Islet of Langerhans (tissue), 1 donor: ENCODE measurements at regions not wholly inside any gene's neighbourhood (a gene's known extent, or its start where the extent isn't known, plus 50 kb on each side); places are given as distances from the start of the nearest gene placed in this dataset.

Experiments
- FAIRE-seq: peaks from one replicate; lab custom pipeline; 2011; peaks lifted over from hg19 to GRCh38; lab: Jason Lieb, UNC

DNA sequence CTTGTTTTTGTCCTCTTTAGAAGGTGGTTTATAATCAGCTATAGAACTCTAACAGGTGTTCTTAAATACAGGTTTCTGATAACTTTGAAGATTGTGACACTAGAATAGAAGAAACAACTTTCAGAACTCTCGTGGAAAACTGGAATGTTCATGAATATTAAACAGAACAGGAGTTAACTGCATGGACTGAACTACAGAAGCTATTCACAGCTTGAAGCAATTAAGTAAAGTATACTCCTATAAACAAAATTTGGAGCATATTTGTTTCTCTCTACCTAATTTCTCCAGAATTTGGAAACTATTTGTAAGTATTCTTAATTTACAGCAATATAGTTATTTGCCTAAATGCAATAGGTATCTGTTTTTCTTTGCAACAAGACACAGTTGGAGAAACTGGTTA, 824.8 kb downstream of the ADGRL2 start:
- FAIRE-seq: no peak

DNA sequence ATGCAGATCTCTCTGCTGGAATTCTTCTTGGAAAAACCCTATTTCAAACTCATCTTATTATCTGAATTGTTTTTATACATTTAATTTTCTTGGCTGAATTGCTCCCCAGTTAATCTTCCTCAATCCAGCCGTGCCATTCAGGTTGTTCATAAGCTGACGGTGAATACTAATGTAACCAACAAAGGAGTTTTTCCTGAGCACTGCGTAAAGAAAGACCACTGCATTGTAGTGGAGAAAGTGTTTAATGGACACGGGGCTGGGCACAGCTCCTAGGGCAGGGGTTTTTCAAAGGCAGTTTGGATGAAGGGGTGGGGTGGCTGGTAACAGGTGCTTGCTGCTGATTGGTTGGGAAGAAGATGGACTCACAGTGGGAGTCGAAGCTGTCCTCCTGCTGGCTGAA, 820.3 kb downstream of the ADGRL2 start:
- no peak for FAIRE-seq

DNA sequence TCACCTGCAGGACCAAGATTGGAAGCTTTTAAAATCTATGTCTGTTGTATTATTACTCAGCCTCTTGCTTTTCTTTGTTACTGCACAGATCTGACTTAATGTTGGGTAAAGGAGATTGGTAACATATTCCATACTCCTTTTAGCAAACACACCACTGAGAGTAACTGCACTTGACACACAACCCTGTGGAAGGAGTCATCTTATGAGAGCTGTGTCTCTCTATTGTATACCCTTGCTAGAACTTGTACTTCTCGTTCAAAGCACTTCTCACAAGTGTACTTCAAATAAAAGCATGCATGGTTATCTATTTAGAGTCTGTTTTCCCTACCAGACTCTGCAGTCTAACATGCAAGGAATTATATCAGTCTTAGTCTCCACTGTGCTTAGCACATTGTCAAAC, 813.4 kb downstream of the ADGRL2 start:
- FAIRE-seq: no peak

DNA sequence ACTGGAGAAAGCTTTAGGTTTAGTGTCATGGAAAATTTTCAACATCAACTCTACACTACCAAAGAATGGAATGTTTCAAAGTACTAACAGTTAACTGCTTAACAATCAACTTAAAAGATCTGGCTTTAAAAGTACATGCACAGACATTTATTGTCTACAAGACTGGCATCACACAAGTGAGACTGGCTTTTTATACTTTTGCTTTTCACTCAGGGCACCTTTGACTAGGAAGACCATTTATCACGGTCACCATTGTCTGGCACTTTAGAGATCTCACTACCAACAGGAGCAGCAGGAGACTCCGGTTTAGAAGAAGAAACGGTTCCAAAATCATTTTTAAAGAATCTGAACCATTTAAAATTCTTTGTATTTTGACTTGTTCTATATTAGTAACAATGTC, 812.3 kb downstream of the ADGRL2 start:
- no peak for FAIRE-seq

DNA sequence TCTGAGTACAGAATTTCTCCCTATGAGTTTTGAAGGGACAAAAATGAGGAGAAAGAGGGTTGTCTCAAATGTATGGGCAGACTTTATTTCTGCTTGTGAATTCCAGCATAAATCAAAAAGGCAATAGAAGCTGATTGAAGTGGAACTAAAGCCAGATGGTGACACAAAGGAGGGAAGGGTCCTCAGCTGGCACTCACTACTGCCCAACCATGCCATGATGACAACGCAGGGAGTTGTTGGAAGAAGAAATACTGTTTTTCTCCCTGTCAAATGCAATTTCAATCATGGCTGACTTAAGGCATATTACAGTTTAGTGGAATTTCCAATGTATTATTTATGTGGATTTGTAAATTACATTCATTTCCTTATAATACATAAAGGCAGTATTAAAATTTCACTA, 805.8 kb downstream of the ADGRL2 start:
- FAIRE-seq: no peak

DNA sequence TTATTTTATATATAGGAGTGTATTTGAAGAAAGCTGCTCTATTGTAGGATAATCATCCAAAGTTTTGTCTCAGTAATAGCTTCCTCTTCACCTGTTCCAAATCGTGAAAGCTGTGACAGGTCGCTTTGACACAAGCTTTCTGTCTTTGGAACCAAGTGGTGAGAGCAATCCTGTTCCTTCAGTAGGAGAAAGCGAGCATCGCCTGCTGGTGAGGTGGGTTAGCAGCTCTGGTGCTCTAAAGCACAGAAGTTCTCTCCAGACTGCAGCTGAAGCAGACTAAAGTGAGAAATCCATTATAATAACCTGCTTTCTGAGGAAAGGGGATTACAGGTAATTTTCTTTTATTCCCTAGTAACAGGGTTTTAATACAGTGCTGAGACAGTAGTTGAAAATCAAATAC, 803.8 kb downstream of the ADGRL2 start:
- FAIRE-seq: no peak

DNA sequence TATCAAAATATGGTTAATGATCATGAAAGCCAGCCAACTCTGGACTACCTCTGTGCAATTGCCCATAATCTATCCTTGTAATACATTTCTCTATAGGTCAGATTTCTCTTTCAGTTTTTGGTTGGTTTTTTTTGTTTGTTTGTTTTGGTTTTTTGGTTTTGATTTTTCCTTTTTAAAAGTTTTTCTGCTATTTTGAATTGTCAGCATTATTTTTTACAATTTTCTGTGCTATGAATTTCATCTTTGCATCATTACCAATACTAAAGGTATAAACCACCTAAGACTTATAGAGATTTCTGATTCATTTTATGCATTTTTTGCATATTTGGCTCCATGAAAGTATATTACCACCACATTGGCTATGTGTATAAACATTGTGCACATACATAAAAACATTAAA, 799.6 kb downstream of the ADGRL2 start:
- FAIRE-seq: peak; percentile 13

DNA sequence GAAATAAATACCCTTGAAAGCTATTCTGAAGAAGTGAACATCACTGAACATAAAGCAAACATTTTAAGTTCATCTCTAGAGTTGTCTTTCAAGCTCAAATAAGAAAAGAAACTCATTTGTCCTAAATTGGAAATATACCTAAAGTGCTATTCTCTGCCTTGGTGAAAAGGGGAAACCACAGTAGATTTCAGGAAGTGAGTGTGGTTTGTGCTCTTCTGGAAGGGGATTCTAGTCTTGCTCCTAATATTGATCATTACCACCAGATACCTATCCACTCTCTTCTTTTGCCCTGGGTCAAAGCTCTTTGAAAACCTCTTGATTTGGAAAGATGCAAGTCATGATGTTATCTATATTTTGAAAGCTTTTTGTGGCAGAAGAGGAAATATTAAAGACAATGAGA, 798.1 kb downstream of the ADGRL2 start:
- no peak for FAIRE-seq

DNA sequence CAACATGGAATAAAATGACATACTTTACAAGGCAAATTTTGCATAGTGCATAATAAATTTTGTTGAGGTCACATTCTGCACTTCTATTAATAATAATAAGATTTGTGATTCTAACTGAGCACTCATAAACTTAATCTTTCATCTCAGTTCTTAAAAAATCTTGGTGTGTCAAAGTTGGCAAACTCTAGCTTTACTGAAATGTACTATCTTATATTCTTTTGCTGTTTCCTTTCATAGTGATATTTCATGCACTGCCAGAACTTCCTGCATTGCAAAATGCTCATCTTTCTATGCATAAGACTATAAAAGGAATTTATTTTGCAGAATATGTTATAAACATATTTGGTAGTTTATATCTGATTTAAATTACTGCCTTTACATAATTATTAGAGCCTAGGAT, 797.6 kb downstream of the ADGRL2 start:
- no peak for FAIRE-seq

DNA sequence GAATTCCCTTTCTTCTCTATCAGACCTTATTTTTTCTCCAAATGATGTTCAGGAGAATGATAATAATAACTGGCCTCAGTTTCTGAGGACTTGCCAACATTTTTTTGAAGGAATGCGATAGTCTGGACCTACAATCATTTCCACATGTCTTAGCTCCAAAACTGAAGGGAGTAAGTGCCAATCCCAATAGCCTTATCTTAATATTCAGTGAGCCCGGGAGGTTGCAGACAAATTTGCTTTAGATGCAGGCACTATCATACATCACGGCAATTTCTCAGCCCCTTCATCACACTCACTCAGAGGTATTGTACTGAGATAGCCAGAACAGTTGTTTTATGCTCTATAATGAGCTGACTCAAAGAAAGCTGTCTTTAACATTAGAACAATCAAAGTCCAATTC, 796.9 kb downstream of the ADGRL2 start:
- no peak for FAIRE-seq

DNA sequence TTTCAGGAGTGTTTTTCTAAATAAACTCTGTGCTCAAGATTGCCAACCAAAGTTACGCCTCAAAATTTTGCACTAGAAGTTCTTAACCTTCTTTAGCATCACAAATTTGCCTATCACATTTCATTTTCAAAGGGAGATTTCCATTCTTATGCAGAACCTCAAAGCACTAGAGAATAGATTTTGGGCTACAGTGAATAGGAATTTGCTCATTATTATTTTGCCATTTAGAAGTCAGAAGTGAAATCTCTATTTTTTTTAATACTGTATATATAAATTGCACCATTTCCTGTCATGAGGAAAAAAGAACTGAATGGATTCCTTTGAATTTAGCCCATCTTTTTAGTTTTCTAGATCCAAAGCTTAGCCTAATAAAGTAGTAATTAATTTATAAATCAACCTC, 796.4 kb downstream of the ADGRL2 start:
- no peak for FAIRE-seq

DNA sequence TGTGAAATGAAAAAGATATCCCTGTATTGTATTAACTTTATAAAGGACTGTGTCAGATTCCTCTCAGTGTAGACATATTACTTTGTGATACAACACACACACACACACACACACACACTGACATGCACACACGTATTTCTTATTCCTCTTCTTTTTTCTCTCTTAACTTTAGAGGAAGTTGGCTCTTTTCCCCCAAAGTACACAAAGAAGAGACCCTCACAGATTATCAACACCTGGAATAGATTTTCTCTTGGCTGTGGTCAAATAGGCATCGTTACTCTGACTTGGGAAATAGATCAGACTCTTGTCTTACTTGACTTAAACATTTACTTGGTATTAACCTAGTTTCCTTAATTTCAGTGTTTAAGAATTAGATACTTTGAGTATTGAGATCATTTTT, 792.8 kb downstream of the ADGRL2 start:
- no peak for FAIRE-seq

DNA sequence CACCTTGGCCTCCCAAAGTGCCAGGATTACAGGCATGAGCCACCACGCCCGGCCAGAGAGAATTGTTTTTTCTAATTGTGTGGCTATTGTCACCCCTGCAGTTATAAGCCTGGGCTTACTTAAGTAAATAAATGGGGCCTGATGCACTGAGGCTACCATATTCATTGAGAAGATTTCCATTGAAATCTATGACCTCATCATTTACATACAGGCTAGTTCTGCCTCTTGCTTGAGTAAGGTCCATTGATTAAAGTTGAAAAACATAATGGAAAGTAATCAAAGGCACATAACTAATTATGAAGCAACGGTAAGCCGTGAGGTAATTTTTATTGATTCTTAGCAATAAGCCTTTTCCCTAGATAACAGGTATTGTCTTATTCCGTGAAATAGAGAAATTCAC, 788.9 kb downstream of the ADGRL2 start:
- FAIRE-seq: no peak

DNA sequence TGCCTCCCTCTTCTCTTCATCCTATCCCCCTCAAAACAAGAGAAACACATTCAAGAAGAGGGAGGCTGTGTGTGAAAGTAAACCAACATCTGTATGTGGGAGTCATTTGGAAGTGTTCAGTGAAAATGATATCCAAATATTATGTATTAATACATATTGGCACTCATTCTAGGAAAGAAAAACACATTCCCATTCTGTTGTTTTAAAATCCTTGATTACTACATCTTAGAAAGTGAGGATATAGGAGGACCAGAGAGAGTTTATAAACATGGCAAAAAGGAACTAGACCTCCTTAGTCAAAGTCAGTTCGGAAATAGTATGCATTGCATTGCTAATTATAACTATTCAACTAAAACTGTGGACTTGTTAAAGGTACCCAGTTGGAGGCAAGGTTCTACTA, 786.6 kb downstream of the ADGRL2 start:
- no peak for FAIRE-seq

DNA sequence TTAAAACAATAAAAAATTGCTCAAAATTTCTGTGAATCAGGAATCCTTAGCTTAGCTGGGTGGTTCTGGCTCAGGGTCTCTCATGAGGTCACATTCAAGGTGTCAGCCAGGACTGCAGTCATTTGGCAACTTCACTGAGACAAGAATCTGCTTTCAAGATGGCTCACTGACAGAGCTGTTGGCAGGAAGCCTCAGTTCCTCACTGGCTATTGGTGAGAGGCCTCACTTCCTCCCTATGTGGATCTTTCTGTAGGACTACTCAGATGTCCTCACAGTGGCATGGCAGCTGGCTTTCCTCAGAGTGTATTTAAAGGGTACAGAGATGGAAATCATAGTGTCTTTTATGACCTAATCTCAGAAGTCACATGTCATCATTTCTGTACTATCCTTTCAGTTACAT, 785.7 kb downstream of the ADGRL2 start:
- no peak for FAIRE-seq

DNA sequence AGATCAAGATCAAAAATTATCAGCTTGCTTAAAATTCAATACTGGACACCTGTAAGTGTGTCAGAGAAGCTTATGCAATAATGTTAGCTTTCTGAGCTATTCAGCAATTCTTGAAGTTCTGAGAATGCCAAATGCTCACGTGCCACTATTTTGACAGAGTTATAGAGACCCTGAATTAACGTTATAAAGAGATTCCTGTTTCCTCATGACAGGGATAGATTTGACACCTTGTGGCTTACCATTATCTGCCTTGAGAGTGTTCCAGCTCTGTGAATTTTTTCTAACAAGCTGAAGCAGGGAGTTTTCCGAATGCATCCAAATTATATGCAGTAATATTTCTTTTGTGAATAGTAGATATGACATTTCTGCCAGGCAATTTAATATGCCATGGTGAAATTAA, 781.6 kb downstream of the ADGRL2 start:
- FAIRE-seq: no peak

DNA sequence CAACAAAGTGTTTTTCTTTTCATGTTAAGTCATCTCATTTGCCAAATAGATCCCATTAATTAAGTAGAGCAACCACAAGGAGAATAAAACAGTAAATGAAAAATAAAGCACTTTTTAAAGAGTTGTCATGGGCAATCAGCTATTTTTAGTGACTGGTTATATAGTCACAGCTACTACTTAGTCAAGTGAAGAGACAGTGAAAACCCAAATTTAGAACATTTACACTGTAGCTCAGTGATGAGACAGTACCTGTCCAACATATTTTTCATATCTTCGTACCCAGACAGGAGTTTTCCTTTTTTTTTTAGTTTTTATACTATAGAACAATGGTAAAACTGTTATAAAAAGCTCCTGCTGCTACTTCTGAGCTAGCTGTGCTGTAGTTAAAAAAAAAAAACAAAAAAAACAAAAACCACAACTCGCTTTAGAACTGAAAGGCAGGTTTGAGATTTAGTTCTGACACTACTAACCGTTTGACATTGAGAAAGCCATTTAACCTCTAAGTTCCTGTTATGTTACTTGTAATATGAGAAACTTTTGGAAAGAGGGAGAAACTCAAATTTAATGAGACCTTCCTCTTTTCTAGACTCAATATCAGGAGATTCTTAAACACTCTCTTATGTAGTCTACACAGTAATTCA, 777.5 kb downstream of the ADGRL2 start:
- no peak for FAIRE-seq

DNA sequence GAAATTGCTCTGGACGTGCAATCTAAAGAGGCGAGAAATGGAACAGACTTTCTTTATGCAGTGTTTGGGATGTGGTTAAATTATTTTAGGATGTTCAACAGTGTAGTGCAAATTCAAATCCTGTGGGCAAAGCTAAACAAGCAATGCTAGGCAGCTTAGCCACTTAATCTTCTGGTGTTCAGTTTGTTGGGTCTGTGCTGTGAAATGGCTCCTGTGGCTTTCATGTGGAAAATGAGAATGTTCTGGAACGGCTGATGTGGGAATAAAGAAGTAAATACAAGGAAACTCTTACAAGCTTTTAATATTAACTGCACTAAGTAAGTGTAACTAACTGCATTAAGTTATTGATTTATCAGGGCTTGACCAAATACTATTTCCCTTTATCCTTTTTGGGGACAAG, 766.6 kb downstream of the ADGRL2 start:
- no peak for FAIRE-seq

DNA sequence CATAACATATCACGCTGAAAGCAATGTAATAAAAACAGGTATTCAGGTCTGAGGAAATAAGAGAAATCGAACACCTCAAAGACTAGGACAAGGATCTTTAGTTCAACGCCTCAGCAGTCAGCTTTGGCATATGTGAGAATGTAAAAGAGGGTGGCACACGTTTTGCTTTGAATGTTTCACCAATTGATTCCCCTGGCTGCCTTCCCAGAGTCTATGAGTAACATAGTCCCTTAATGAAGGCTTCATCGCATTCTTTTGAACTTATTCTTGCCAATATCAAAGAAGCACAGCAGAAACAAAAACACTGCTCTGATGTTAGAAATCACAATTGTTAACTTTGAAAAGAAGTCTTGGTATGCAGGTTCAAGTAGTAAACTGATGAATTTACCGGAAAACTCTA, 764.8 kb downstream of the ADGRL2 start:
- no peak for FAIRE-seq

DNA sequence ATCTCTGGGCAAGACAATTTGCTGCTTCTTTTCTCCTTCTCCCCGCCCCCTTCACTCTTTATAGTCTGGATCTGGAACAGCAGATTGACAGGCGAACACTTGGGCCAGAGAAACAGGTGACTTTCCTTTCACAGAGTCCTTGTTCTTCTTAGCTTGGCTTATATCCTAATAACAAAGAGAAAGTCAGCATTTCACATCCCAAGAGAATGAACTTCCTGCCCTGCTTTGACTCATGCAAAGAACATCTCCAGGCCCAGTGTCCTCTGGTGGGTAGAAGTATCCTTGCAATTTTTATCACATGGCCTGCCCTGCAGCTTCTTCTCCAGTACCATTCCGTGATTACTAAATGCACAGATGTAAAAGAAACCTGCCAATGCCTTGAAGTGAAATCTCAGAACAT, 764.4 kb downstream of the ADGRL2 start:
- FAIRE-seq: no peak

DNA sequence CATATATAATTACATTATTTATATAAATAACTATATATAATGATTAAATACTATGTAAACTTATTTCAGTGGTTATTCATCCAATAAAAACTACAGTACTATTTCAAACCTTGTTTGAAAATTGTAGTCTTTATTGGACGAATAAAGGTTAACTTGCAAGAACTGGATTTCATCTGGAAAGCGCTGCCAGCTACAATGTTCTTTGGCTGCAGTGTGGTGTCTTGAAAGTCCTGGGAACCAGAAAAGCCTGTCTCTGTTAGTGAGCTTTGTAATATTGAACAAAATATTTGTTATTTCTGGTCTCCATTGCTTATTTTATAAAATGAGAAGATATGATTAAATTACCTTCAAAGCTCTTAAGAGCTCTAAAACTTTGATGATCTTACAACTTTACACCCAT, 763.6 kb downstream of the ADGRL2 start:
- FAIRE-seq: no peak

DNA sequence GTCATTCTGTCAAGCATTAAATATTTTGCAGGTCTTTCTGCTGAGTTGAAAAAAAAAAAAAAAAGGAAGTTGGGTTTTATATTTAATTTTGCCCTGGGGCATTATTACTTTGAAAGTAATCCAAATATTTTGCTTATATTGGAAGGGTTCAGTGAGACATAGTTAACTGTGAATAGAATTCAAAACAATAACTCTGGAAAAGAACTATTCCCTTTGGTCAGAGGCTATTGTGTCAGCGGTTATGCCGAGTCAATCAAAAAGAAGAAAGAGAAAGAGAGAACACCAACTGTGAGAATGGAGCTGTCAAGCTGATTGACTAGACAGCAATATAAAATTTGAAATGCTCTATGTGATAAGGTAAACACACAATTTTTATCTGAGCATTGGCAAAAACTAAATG, 761.7 kb downstream of the ADGRL2 start:
- FAIRE-seq: no peak

DNA sequence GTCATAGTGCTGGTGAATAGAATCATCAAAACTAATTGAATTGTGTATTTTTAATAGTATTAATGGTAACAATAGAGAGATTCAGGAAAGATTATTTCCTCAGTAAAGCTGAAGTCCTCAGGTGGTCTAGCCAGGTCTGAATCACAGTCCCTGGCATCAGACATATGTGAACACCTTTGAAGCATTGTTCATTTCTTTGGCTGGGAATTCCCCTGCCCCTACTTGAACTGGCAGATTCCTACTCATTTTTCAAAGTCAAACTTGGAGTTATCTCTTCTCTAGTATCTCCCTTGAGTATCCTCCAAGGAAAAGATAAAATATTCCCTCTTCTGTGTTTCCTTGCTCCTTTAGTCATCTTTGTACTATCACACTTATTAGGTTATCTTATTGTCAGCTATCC, 759.8 kb downstream of the ADGRL2 start:
- FAIRE-seq: no peak

DNA sequence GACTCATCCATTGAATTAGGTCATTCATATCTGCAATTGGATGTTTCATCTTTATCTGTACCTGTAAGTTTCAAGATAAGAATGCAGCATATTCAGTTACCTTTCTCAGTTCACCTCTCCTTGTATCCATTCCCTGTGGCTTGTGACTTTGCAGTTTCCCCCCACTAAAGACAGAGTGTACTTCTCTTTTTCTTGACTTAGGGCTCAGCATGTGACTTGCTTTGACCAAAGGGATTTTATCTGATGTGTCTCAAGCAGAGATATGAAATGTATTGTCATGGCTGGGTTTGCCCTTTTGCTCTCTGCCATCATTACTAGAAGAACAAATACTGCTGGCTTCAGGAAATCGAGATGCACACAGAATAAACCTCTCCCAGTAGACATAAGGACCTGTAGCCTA, 754.8 kb downstream of the ADGRL2 start:
- FAIRE-seq: no peak

DNA sequence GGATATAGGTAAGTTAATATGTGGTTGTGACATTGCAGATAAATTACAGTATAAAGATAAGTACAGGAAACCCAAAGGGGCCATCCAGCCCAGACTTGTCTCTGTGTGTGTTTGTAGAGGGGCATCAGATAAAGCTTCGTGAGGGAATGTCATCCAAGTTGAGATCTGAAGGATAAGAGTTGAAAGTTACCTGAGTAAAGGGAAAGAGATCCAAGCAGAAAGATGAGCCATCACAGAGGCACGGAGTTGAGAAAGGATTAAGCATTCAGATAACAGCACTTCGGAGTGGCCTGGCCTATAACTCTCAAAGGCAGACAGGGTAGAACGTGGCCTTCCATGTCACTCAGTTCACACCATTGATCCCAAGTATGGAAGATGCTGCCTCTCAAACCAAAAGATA, 749.1 kb downstream of the ADGRL2 start:
- no peak for FAIRE-seq
